Heart right ventricle (tissue), 16 donors: ENCODE measurements at regions not wholly inside any gene's neighbourhood (a gene's known extent, or its start where the extent isn't known, plus 50 kb on each side); places are given as distances from the start of the nearest gene placed in this dataset.
A peak's percentile ranks its signal among the peaks of the same experiment; 100 is the strongest.

Source experiments
- ATAC-seq, 8 donors: fragments of 200-7000 bp; cut with Tn5 transposase; one replicate each; pipeline ENCODE4 v1.9.1; 2020; ENCODE audit warnings: mild to moderate bottlenecking in 8 of 8, moderate library complexity in 8 of 8, moderate number of reproducible peaks in 1 of 8
- DNase-seq, 2 donors: peaks; one replicate each; pipeline ENCODE4 v3.0.0-alpha.2; 2020
- H3K27ac ChIP-seq, 10 donors: fragments of 200-600 bp; sonication (generic) in 2 of 10; one replicate each; pipeline versions ENCODE4 v1.5.0 to v1.8.0; 2020 to 2022; ENCODE audit warnings: mild to moderate bottlenecking in 3 of 10
- H3K27me3 ChIP-seq, 7 donors: fragments of 200-600 bp; one replicate each; pipeline ENCODE4 v1.8.0; 2021 to 2022; ENCODE audit warnings: mild to moderate bottlenecking in 2 of 7
- H3K36me3 ChIP-seq, 9 donors: fragments of 200-600 bp; sonication (generic) in 1 of 9; one replicate each; pipeline versions ENCODE4 v1.5.0 to v1.8.0; 2020 to 2022; ENCODE audit warnings: mild to moderate bottlenecking in 2 of 9
- H3K4me1 ChIP-seq, 9 donors: fragments of 200-600 bp; sonication (generic) in 1 of 9; one replicate each; pipeline versions ENCODE4 v1.5.0 to v1.8.0; 2020 to 2022; ENCODE audit warnings: mild to moderate bottlenecking in 4 of 9
- H3K4me3 ChIP-seq, 10 donors: fragments of 200-600 bp; sonication (generic) in 2 of 10; one replicate each; pipeline versions ENCODE4 v1.5.0 to v1.8.0; 2020 to 2022; ENCODE audit warnings: mild to moderate bottlenecking in 7 of 10, moderate library complexity in 2 of 10
- H3K9me3 ChIP-seq, 11 donors: fragments of 200-600 bp in 10 of 11; sonication (generic) in 2 of 11; one replicate each; pipeline versions ENCODE4 v1.5.0 to v1.8.0; 2013 to 2022; ENCODE audit warnings: mild to moderate bottlenecking in 2 of 11, control low read depth in 1 of 11, moderate library complexity in 1 of 11
- WGBS, 2 donors: extraction: QIAGEN DNeasy Blood & Tissue Kit; methylation state at CpG; one replicate each; pipeline ENCODE4 v1.1.7; 2013; ENCODE audit warnings: inconsistent platforms in 1 of 2; 5-methylcytosine and 5-hydroxymethylcytosine counted together
- intact Hi-C, 10 donors: fragments of 100-400 bp; cut with DNase I; formaldehyde crosslinking; loops; one replicate each; pipeline versions ENCODE4 v1.11.1 to v1.14.2; 2022
- TF ChIP-seq, protein P1 (sequence below), 9 donors: fragments of 200-600 bp; sonication (generic) in 2 of 9; IDR thresholded peaks; one replicate each; pipeline versions ENCODE4 v1.5.0 to v1.8.0; 2021 to 2022; ENCODE audit warnings: antibody characterized with exemption in 9 of 9, mild to moderate bottlenecking in 5 of 9, moderate library complexity in 1 of 9
- donor health status: Arrhythmogenic right ventricular cardiomyopathy.
- donor health status: ischemic (EF 13 %, LVEDD 7.1; RV severe dilation, severe dysfunction).
- donor health status: healthy with polysubstance abuse.
- donor health status: DM: no; HTN: yes; CAD: no.
- donor health status: DM: no; HTN: no; CAD: no.
- donor health status: ischemic (EF 25% LVEDD 6.9; RV normal size, moderate dysfunction).
- donor health status: ischemic (EF 25% LVEDD 5.7; RV mildly dilated, moderate dysfunction).
- donor health status: healthy.
- donor health status: DM: yes; HTN: yes; CAD: no.
- donor health status: Ischemic cardiomyopathy.
- donor health status: ischemic (EF 35%, LVEDD 5.7; RV mildly dilated, moderate dysfunction).
- donor health status: nonischemic (EF 11% LVEDD 7.7; RV severe dilation, severe dysfunction).
- donor health status: DM: yes; HTN: yes; CAD: no.
- donor health status: PGD.
- donor health status: ischemic (EF 29% LVEDD 5.4; RV normal size, mild dysfunction).
- donor health status: nonischemic (EF 23%, LVEDD 6.1; RV moderate dilation, normal function).

DNA sequence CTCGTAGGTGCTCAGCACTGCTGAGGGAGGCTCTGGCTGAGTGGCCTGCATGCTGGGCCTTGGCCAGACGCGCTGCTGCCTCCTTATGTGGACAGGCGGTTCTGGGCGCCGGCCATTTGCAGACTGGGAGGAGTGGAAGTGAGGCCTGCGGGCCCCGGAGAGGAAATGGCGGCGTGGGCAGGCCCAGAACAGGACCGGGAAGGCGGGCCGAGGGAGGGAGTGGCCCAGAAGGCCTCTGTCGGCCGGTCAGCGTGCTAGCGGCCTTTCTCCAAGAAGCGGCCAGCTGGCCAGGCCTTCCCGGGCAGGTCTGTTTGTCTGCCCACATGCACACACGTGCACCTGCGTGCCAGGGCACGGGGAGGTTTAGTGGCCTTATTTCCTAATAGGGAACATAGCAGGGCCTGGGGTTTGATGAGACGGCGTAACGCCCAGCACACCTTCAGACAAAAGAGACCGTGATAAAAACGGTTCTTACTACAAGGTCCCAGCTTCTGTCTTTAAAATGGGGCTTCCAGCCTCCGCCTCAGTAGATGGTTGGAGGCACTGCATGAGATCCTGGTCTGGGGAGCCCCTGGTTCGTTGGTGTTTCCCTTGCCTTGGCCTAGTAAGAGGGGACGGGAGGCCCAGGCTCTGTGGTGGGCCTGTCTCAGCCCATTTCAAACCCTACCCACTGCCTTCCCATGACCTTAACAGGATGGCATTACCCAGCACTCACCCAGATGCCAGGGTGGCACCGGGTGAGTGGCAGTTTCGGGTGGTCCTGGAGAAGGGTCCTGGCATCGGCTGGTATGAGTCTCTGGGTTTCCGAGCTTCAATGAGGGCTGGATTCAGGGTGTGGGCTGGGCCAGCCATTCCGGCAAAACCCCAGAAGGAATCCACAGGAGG, 65.1 kb upstream of the PPARA start:
- 37 to 51% methylated on average over 35 of the region's 35 CpGs for WGBS, 2 donors
- Histone ChIP-seq H3K4me1 (peaks cover 65 to 100% (median 99%) of the 10 kb centered on the region in 9 donors), H3K4me3 (peak overlapping the region in 9 of 10 donors; percentile 24 to 98 (median 39)), H3K9me3 (no peaks in the 10 kb centered on the region), H3K27me3 (no peaks in the 10 kb centered on the region), H3K36me3 (peaks cover 0 to 75% (median 5%) of the 10 kb centered on the region in 9 donors), H3K27ac (peak overlapping the region; percentile 84 to 100 (median 98))
- intact Hi-C loops: no loop called here
- TF ChIP-seq, protein P1, sequence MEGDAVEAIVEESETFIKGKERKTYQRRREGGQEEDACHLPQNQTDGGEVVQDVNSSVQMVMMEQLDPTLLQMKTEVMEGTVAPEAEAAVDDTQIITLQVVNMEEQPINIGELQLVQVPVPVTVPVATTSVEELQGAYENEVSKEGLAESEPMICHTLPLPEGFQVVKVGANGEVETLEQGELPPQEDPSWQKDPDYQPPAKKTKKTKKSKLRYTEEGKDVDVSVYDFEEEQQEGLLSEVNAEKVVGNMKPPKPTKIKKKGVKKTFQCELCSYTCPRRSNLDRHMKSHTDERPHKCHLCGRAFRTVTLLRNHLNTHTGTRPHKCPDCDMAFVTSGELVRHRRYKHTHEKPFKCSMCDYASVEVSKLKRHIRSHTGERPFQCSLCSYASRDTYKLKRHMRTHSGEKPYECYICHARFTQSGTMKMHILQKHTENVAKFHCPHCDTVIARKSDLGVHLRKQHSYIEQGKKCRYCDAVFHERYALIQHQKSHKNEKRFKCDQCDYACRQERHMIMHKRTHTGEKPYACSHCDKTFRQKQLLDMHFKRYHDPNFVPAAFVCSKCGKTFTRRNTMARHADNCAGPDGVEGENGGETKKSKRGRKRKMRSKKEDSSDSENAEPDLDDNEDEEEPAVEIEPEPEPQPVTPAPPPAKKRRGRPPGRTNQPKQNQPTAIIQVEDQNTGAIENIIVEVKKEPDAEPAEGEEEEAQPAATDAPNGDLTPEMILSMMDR (IDR thresholded peaks at IDR 0.05): no peak
- DNase-seq: peak; percentile 91 to 92
- peak; percentile 53 to 77 (median 69) for ATAC-seq

DNA sequence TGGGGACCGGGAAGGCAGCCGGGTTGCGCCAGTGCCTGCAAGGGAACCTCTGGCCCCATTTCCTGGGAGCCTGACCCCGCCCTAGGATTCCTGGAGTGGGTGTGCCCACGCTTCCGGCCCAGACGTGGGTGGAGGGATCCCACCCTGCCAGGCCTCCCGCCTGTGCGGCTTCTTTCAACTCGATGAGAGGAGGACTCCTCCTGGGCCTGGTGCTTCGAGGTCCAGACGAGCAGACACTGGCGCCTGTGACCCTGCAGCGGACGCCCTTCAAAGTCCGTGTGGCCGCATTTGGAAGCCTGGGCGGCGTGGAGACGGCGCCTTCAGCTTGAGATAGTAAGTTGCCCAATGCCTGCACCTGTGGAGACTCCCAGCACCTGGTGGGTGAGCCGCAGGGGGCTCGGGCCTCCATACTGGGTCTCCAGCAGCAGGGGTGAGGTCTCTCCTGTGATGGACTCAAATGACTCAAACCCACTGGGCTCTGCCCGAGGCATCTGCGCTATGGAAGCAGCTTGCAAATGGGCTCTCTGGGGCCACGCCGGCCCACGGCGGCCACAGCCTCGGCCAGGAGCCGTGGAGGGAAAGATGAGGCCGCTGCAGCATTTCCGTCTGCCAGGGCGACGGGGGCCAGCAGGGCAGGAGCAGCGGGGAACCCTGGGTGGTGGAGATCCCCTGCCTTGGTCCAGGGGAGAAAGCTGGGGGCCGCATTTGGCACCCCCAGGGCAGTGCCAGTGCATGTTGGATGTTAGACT, 64.3 kb upstream of the PPARA start:
- ATAC-seq: peak; percentile 7 to 64 (median 30)
- Histone ChIP-seq H3K9me3 (no peaks in the 10 kb centered on the region), H3K27me3 (no peaks in the 10 kb centered on the region), H3K4me1 (peaks cover 71 to 100% (median 100%) of the 10 kb centered on the region in 9 donors), H3K36me3 (peaks cover 0 to 83% (median 5%) of the 10 kb centered on the region in 9 donors), H3K4me3 (peak overlapping the region in 9 of 10 donors; percentile 24 to 98 (median 39)), H3K27ac (peak overlapping the region; percentile 84 to 100 (median 98))
- DNase-seq: peak; percentile 66 to 78
- intact Hi-C loops: no loop called here
- TF ChIP-seq, protein P1 (IDR thresholded peaks at IDR 0.05): no peak
- WGBS, 2 donors: 46 to 56% methylated on average over 37 of the region's 37 CpGs

DNA sequence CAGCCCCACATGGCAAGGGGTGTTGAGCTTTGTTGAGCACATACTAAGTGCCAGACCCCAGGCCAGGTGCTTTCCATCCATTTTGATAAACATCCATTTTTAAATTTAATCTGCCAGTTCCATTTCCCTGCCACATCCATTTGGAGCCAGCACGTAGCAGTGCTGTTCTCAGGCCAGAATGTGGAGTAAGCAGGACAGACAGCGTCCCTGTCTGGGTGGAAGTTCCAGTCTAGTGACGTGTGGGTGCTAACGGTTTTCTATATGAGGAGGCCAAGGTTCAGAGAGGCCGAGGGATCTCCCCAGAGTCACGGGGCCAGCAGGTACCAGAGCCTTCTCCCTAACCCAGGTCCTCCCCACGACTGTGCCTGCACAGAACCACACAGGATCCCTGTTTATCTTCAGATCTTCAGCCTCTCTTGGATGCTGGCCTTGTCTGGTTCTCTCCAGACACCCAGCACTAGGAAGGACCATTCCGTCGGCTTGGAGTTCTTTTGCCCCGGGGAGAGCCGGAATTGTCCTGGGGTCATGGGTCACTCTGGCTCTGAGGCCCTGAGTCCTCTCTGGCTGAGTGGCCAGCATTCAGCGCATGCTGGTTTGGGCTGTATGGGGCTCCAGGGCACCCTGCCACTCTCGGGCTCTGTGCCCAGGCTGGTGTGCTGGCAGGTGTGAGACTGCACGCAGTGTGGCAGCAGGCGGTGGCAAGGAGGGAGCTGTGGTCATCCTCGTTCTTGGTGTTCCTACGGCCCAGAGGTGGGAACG, 63.6 kb upstream of the PPARA start:
- intact Hi-C loops: no loop called here
- H3K4me1 ChIP-seq: peaks cover 71 to 100% (median 100%) of the 10 kb centered on the region in 9 donors
- ATAC-seq: no peak
- no peaks in the 10 kb centered on the region for H3K27me3 ChIP-seq
- 43 to 57% methylated on average over 18 of the region's 18 CpGs for WGBS, 2 donors
- H3K27ac ChIP-seq: peak overlapping the region; percentile 84 to 100 (median 98)
- TF ChIP-seq, protein P1 (IDR thresholded peaks at IDR 0.05): no peak
- DNase-seq: peak in 1 of 2 donors; percentile 44
- H3K36me3 ChIP-seq: peaks cover 0 to 84% (median 11%) of the 10 kb centered on the region in 9 donors
- H3K9me3 ChIP-seq: no peaks in the 10 kb centered on the region
- H3K4me3 ChIP-seq: peak overlapping the region in 9 of 10 donors; percentile 24 to 98 (median 39)

DNA sequence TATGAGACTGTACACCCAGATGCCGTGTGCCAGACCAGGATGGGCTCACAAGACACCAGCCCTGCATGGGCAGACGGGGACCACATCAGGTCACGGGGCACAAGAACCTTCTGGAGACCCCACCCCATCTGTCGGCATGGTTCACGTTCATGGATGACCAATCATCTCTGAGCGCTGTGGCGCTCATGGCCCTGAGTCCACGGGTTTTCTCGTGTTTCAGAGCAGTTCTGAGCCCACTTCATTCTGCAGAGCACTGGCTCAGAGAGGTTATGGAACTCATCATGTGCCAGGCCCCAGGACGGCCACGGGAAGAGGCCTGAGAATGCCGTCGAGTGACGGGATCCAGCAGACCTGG, 63.0 kb upstream of the PPARA start:
- no peaks in the 10 kb centered on the region for H3K9me3 ChIP-seq
- intact Hi-C loops: no loop called here
- WGBS, 2 donors: 48 to 50% methylated on average over 14 of the region's 14 CpGs
- DNase-seq: no peak
- TF ChIP-seq, protein P1 (IDR thresholded peaks at IDR 0.05): no peak
- H3K4me1 ChIP-seq: peaks cover 74 to 100% (median 100%) of the 10 kb centered on the region in 9 donors
- ATAC-seq: no peak
- H3K27ac ChIP-seq: peak overlapping the region; percentile 84 to 100 (median 98)
- no peaks in the 10 kb centered on the region for H3K27me3 ChIP-seq
- H3K36me3 ChIP-seq: peaks cover 0 to 84% (median 13%) of the 10 kb centered on the region in 9 donors
- H3K4me3 ChIP-seq: peak overlapping the region in 9 of 10 donors; percentile 2 to 93 (median 32)
